ENCODE measurements at regions not wholly inside any gene's neighbourhood (a gene's known extent, or its start where the extent isn't known, plus 50 kb on each side); places are given as distances from the start of the nearest gene placed in this dataset.

DNA sequence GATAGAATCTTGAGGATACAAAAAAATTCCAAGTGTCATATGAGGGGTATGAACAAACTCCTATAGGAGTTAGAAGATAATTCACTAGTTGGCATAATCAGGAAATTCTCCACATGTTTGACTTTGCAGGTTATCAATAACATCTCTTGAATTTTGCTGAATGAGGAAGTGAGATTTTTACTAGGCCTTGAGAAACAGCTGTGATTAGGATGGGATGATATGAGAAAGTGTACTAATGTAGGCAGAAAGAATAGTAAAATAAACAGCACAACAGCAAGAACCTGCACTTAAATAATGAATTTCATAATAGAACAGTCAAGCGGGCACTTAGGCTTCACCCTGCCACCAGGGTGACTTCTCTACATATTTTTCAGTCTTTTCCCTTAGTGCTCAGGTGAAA is 570.8 kb upstream of the CRIM1 start:
- TF ChIP-seq, protein P1, sequence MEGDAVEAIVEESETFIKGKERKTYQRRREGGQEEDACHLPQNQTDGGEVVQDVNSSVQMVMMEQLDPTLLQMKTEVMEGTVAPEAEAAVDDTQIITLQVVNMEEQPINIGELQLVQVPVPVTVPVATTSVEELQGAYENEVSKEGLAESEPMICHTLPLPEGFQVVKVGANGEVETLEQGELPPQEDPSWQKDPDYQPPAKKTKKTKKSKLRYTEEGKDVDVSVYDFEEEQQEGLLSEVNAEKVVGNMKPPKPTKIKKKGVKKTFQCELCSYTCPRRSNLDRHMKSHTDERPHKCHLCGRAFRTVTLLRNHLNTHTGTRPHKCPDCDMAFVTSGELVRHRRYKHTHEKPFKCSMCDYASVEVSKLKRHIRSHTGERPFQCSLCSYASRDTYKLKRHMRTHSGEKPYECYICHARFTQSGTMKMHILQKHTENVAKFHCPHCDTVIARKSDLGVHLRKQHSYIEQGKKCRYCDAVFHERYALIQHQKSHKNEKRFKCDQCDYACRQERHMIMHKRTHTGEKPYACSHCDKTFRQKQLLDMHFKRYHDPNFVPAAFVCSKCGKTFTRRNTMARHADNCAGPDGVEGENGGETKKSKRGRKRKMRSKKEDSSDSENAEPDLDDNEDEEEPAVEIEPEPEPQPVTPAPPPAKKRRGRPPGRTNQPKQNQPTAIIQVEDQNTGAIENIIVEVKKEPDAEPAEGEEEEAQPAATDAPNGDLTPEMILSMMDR (conservative IDR thresholded peaks at IDR 0.05; ENCODE audit: low read length) = no peak
- no peak for TF ChIP-seq EZH2phosphoT487 (IDR thresholded peaks at IDR 0.05; ENCODE audit: borderline replicate concordance, low read depth, low read length)

Measured in OCI-LY7 (cell line).